Trophoblast cell (in vitro differentiated cells and primary cell): ENCODE measurements at regions not wholly inside any gene's neighbourhood (a gene's known extent, or its start where the extent isn't known, plus 50 kb on each side); places are given as distances from the start of the nearest gene placed in this dataset.
"Not testable (repeated sequence)": the region's sequence is repeated elsewhere in the genome, so short reads cannot be mapped to it uniquely, and the experiment has no call there.

ENCODE experiments used
- DNase-seq, 2 donors: peaks; one replicate each; pipeline ENCODE4 v3.0.0-alpha.2; 2016
- H2AFZ ChIP-seq: 2 replicates; pipeline ENCODE4 v1.6.1; 2013; ENCODE audit warnings: low read length, moderate library complexity, mild to moderate bottlenecking; ENCODE audit not compliant: insufficient read depth, poor library complexity
- H2AK5ac ChIP-seq: 2 replicates; pipeline ENCODE4 v1.6.1; 2013; ENCODE audit warnings: mild to moderate bottlenecking, low read length
- H2BK120ac ChIP-seq: 2 replicates; pipeline ENCODE4 v1.6.1; 2013; ENCODE audit warnings: low read length, mild to moderate bottlenecking, moderate library complexity; ENCODE audit not compliant: insufficient read depth, poor library complexity
- H2BK12ac ChIP-seq: 2 replicates; pipeline ENCODE4 v1.6.1; 2013; ENCODE audit warnings: mild to moderate bottlenecking, low read length, moderate library complexity
- H2BK5ac ChIP-seq: 2 replicates; pipeline ENCODE4 v1.6.1; 2013; ENCODE audit warnings: low read length, low read depth, moderate library complexity, mild to moderate bottlenecking; ENCODE audit not compliant: poor library complexity
- H3K14ac ChIP-seq: 2 replicates; pipeline ENCODE4 v1.6.1; 2013; ENCODE audit warnings: mild to moderate bottlenecking, low read length
- H3K18ac ChIP-seq: 2 replicates; pipeline ENCODE4 v1.6.1; 2013; ENCODE audit warnings: mild to moderate bottlenecking, low read length
- H3K23ac ChIP-seq: 2 replicates; pipeline ENCODE4 v1.6.1; 2013; ENCODE audit warnings: low read length
- H3K27ac ChIP-seq: 2 replicates; pipeline ENCODE4 v1.5.1; 2013; ENCODE audit warnings: low read depth, mild to moderate bottlenecking, inconsistent platforms, low read length, moderate library complexity
- H3K27me3 ChIP-seq: 2 replicates; pipeline ENCODE4 v1.6.1; 2013; ENCODE audit warnings: inconsistent platforms, mild to moderate bottlenecking, low read length, moderate library complexity; ENCODE audit not compliant: insufficient read depth
- H3K36me3 ChIP-seq, 2 experiments: 1 replicate in 1 of 2; 2 replicates in 1 of 2; pipeline ENCODE4 v1.6.1; 2013; ENCODE audit warnings: low read length in 2 of 2, mild to moderate bottlenecking in 2 of 2, moderate library complexity in 1 of 2; ENCODE audit not compliant: insufficient read depth in 2 of 2, control insufficient read depth in 1 of 2
- H3K4ac ChIP-seq: 2 replicates; pipeline ENCODE4 v1.6.1; 2013; ENCODE audit warnings: low read depth, mild to moderate bottlenecking, low read length, moderate library complexity
- H3K4me1 ChIP-seq, 2 experiments: 1 replicate in 1 of 2; 2 replicates in 1 of 2; pipeline ENCODE4 v1.6.1; 2013; ENCODE audit warnings: low read length in 2 of 2, mild to moderate bottlenecking in 2 of 2, moderate library complexity in 1 of 2; ENCODE audit not compliant: insufficient read depth in 2 of 2, control insufficient read depth in 1 of 2
- H3K4me2 ChIP-seq: 2 replicates; pipeline ENCODE4 v1.6.1; 2013; ENCODE audit warnings: inconsistent platforms, mild to moderate bottlenecking, low read length, moderate library complexity
- H3K4me3 ChIP-seq: 2 replicates; pipeline ENCODE4 v1.5.1; 2013; ENCODE audit warnings: mild to moderate bottlenecking, low read depth, low read length, inconsistent platforms
- H3K79me1 ChIP-seq: one replicate; pipeline ENCODE4 v1.6.1; 2013; ENCODE audit warnings: low read length
- H3K79me2 ChIP-seq: 2 replicates; pipeline ENCODE4 v1.6.1; 2013; ENCODE audit warnings: low read length, mild to moderate bottlenecking; ENCODE audit not compliant: control insufficient read depth, insufficient read depth, poor library complexity
- H3K9ac ChIP-seq: 2 replicates; pipeline ENCODE4 v1.6.1; 2013; ENCODE audit warnings: mild to moderate bottlenecking, low read length
- H3K9me3 ChIP-seq: 2 replicates; pipeline ENCODE4 v1.6.1; 2013; ENCODE audit warnings: low read depth, mild to moderate bottlenecking, control low read depth, inconsistent platforms, low read length; ENCODE audit not compliant: insufficient read depth
- H4K12ac ChIP-seq: 2 replicates; pipeline ENCODE4 v1.6.1; 2013; ENCODE audit warnings: low read depth, mild to moderate bottlenecking, low read length, moderate library complexity
- H4K8ac ChIP-seq: 2 replicates; pipeline ENCODE4 v1.6.1; 2013; ENCODE audit warnings: low read depth, mild to moderate bottlenecking, low read length, moderate library complexity
- H4K91ac ChIP-seq: one replicate; pipeline ENCODE4 v1.6.1; 2013; ENCODE audit warnings: low read depth, mild to moderate bottlenecking, low read length, moderate library complexity
- WGBS: extraction: QIAGEN DNeasy Blood & Tissue Kit; methylation state at CpG from one replicate; pipeline ENCODE4 v1.1.7; 2013; ENCODE audit warnings: missing lambda C conversion rate; ENCODE audit not compliant: insufficient read length, insufficient coverage; ENCODE audit errors: extremely low coverage; 5-methylcytosine and 5-hydroxymethylcytosine counted together

- H3K27me3 ChIP-seq, H3K4me3 ChIP-seq, H3K4me2 ChIP-seq, H4K12ac ChIP-seq, H4K91ac ChIP-seq, H3K4ac ChIP-seq, H3K23ac ChIP-seq, H2AK5ac ChIP-seq, H3K79me2 ChIP-seq, H2BK120ac ChIP-seq, H3K79me1 ChIP-seq, H4K8ac ChIP-seq, H3K14ac ChIP-seq, H3K18ac ChIP-seq, H3K27ac ChIP-seq, H3K36me3 ChIP-seq, H2AFZ ChIP-seq, H3K9ac ChIP-seq, H2BK12ac ChIP-seq, H2BK5ac ChIP-seq, DNase-seq: not testable (repeated sequence)
- peaks cover 9 to 12% of the 10 kb centered on the region in 2 experiments for H3K4me1 ChIP-seq
- H3K9me3 ChIP-seq, result peaks cover 17% of the 10 kb centered on the region
- WGBS, result no CpG with 5 or more reads among the region's 9 CpGs
Observed at GRCh38 chr16:87124405-87124804, 192.8 kb downstream of the C16orf95 start.

GRCh38 chr16:87125206-87126155, 191.7 kb downstream of the C16orf95 start:
- no peak overlapping the region for H3K14ac ChIP-seq
- no peaks in the 10 kb centered on the region for H3K79me2 ChIP-seq
- peaks cover 17% of the 10 kb centered on the region for H3K9me3 ChIP-seq
- H4K12ac ChIP-seq, result no peak overlapping the region
- H3K4me2 ChIP-seq, result no peak overlapping the region
- no peak overlapping the region for H3K27ac ChIP-seq
- no peak overlapping the region for H2BK5ac ChIP-seq
- WGBS, result no CpG with 5 or more reads among the region's 38 CpGs
- H3K23ac ChIP-seq, result no peak overlapping the region
- H2BK120ac ChIP-seq, result no peak overlapping the region
- DNase-seq, result no peak
- peaks cover 13 to 17% of the 10 kb centered on the region in 2 experiments for H3K4me1 ChIP-seq
- H3K18ac ChIP-seq, result no peak overlapping the region
- H3K4ac ChIP-seq, result no peak overlapping the region
- no peaks in the 10 kb centered on the region for H3K27me3 ChIP-seq
- H2AK5ac ChIP-seq, result no peak overlapping the region
- no peak overlapping the region for H2AFZ ChIP-seq
- H3K79me1 ChIP-seq, result peaks cover 5% of the 10 kb centered on the region
- H3K9ac ChIP-seq, result no peak overlapping the region
- H4K91ac ChIP-seq, result no peak overlapping the region
- H3K36me3 ChIP-seq, result no peaks in the 10 kb centered on the region
- no peak overlapping the region for H3K4me3 ChIP-seq
- no peak overlapping the region for H4K8ac ChIP-seq
- H2BK12ac ChIP-seq, result no peak overlapping the region

GRCh38 chr16:87126403-87127025, 190.7 kb downstream of the C16orf95 start:
- Histone ChIP-seq H2BK5ac (no peak overlapping the region), H3K9ac (no peak overlapping the region), H3K79me2 (no peaks in the 10 kb centered on the region), H3K4me2 (no peak overlapping the region), H4K91ac (no peak overlapping the region), H3K4me1 (peaks cover 13 to 17% of the 10 kb centered on the region in 2 experiments), H3K18ac (no peak overlapping the region), H2AFZ (no peak overlapping the region), H3K27me3 (no peaks in the 10 kb centered on the region), H3K79me1 (peaks cover 5% of the 10 kb centered on the region), H3K4me3 (no peak overlapping the region), H4K8ac (no peak overlapping the region), H2AK5ac (no peak overlapping the region), H3K14ac (no peak overlapping the region), H3K23ac (no peak overlapping the region), H4K12ac (no peak overlapping the region), H2BK12ac (peak overlapping the region; percentile 15), H3K4ac (no peak overlapping the region), H3K9me3 (peaks cover 17% of the 10 kb centered on the region), H2BK120ac (no peak overlapping the region), H3K27ac (no peak overlapping the region), H3K36me3 (no peaks in the 10 kb centered on the region)
- no peak for DNase-seq
- no CpG with 5 or more reads among the region's 13 CpGs for WGBS

- H3K36me3 ChIP-seq, result no peaks in the 10 kb centered on the region
- H3K14ac ChIP-seq, result no peak overlapping the region
- peak; percentile 61 to 69 for DNase-seq
- no peak overlapping the region for H3K4me2 ChIP-seq
- H3K23ac ChIP-seq, result no peak overlapping the region
- H2BK5ac ChIP-seq, result no peak overlapping the region
- H3K4me1 ChIP-seq, result peaks cover 13 to 17% of the 10 kb centered on the region in 2 experiments
- H3K9ac ChIP-seq, result no peak overlapping the region
- H2AFZ ChIP-seq, result no peak overlapping the region
- no peak overlapping the region for H4K12ac ChIP-seq
- H3K4me3 ChIP-seq, result no peak overlapping the region
- H3K27ac ChIP-seq, result no peak overlapping the region
- WGBS, result no CpG with 5 or more reads among the region's 23 CpGs
- no peak overlapping the region for H2AK5ac ChIP-seq
- H2BK12ac ChIP-seq, result peak overlapping the region; percentile 56
- H4K91ac ChIP-seq, result peak overlapping the region; percentile 51
- no peaks in the 10 kb centered on the region for H3K79me2 ChIP-seq
- no peak overlapping the region for H3K18ac ChIP-seq
- no peak overlapping the region for H4K8ac ChIP-seq
- no peaks in the 10 kb centered on the region for H3K27me3 ChIP-seq
- H3K79me1 ChIP-seq, result peaks cover 5% of the 10 kb centered on the region
- H3K9me3 ChIP-seq, result peaks cover 17% of the 10 kb centered on the region
- H3K4ac ChIP-seq, result no peak overlapping the region
- no peak overlapping the region for H2BK120ac ChIP-seq
Observed at GRCh38 chr16:87127061-87127765, 190.0 kb downstream of the C16orf95 start.
